ENCODE measurements at regions not wholly inside any gene's neighbourhood (a gene's known extent, or its start where the extent isn't known, plus 50 kb on each side); places are given as distances from the start of the nearest gene placed in this dataset.

- no peak overlapping the region for H3K27ac ChIP-seq (ENCODE audit: low read depth, low read length)
- no peaks in the 10 kb centered on the region for H3K36me3 ChIP-seq (ENCODE audit: control insufficient read depth, insufficient read depth, low read length)
- H3K9ac ChIP-seq (ENCODE audit: low read length), result no peak overlapping the region
- no peaks in the 10 kb centered on the region for H3K27me3 ChIP-seq (ENCODE audit: control insufficient read depth, insufficient read depth, low read length)
- no peaks in the 10 kb centered on the region for H3K4me1 ChIP-seq (ENCODE audit: control insufficient read depth, insufficient read depth, low read length)
- no peak overlapping the region for H3K4me3 ChIP-seq (ENCODE audit: low read length)
These were observed 507.6 kb upstream of the SPHKAP start for GRCh38 chr2:228689053-228689452.

- Histone ChIP-seq H3K27me3 (ENCODE audit: control insufficient read depth, insufficient read depth, low read length) (no peaks in the 10 kb centered on the region), H3K36me3 (ENCODE audit: control insufficient read depth, insufficient read depth, low read length) (no peaks in the 10 kb centered on the region), H3K4me3 (ENCODE audit: low read length) (no peak overlapping the region), H3K9ac (ENCODE audit: low read length) (no peak overlapping the region), H3K4me1 (ENCODE audit: control insufficient read depth, insufficient read depth, low read length) (no peaks in the 10 kb centered on the region), H3K27ac (ENCODE audit: low read depth, low read length) (no peak overlapping the region)
These were observed 506.6 kb upstream of the SPHKAP start for GRCh38 chr2:228688007-228688645.

GRCh38 chr2:228681979-228682378 is 500.5 kb upstream of the SPHKAP start:
- no peaks in the 10 kb centered on the region for H3K27me3 ChIP-seq (ENCODE audit: control insufficient read depth, insufficient read depth, low read length)
- no peaks in the 10 kb centered on the region for H3K36me3 ChIP-seq (ENCODE audit: control insufficient read depth, insufficient read depth, low read length)
- H3K4me3 ChIP-seq (ENCODE audit: low read length), result no peak overlapping the region
- no peaks in the 10 kb centered on the region for H3K4me1 ChIP-seq (ENCODE audit: control insufficient read depth, insufficient read depth, low read length)
- H3K27ac ChIP-seq (ENCODE audit: low read depth, low read length), result no peak overlapping the region
- H3K9ac ChIP-seq (ENCODE audit: low read length), result no peak overlapping the region

- Histone ChIP-seq H3K36me3 (ENCODE audit: control insufficient read depth, insufficient read depth, low read length) (no peaks in the 10 kb centered on the region), H3K27me3 (ENCODE audit: control insufficient read depth, insufficient read depth, low read length) (no peaks in the 10 kb centered on the region), H3K9ac (ENCODE audit: low read length) (no peak overlapping the region), H3K27ac (ENCODE audit: low read depth, low read length) (no peak overlapping the region), H3K4me3 (ENCODE audit: low read length) (no peak overlapping the region), H3K4me1 (ENCODE audit: control insufficient read depth, insufficient read depth, low read length) (no peaks in the 10 kb centered on the region)
These were observed 499.9 kb upstream of the SPHKAP start for GRCh38 chr2:228681426-228681825.

GRCh38 chr2:228678110-228678509 is 496.6 kb upstream of the SPHKAP start:
- no peak overlapping the region for H3K27ac ChIP-seq (ENCODE audit: low read depth, low read length)
- H3K4me1 ChIP-seq (ENCODE audit: control insufficient read depth, insufficient read depth, low read length), result no peaks in the 10 kb centered on the region
- no peaks in the 10 kb centered on the region for H3K27me3 ChIP-seq (ENCODE audit: control insufficient read depth, insufficient read depth, low read length)
- no peaks in the 10 kb centered on the region for H3K36me3 ChIP-seq (ENCODE audit: control insufficient read depth, insufficient read depth, low read length)
- no peak overlapping the region for H3K9ac ChIP-seq (ENCODE audit: low read length)
- H3K4me3 ChIP-seq (ENCODE audit: low read length), result no peak overlapping the region

- Histone ChIP-seq H3K9ac (ENCODE audit: low read length) (no peak overlapping the region), H3K27ac (ENCODE audit: low read depth, low read length) (no peak overlapping the region), H3K4me3 (ENCODE audit: low read length) (no peak overlapping the region), H3K4me1 (ENCODE audit: control insufficient read depth, insufficient read depth, low read length) (no peaks in the 10 kb centered on the region), H3K36me3 (ENCODE audit: control insufficient read depth, insufficient read depth, low read length) (no peaks in the 10 kb centered on the region), H3K27me3 (ENCODE audit: control insufficient read depth, insufficient read depth, low read length) (no peaks in the 10 kb centered on the region)
These were observed 494.2 kb upstream of the SPHKAP start for GRCh38 chr2:228675646-228676045.

GRCh38 chr2:228675091-228675490 is 493.6 kb upstream of the SPHKAP start:
- no peaks in the 10 kb centered on the region for H3K4me1 ChIP-seq (ENCODE audit: control insufficient read depth, insufficient read depth, low read length)
- H3K27me3 ChIP-seq (ENCODE audit: control insufficient read depth, insufficient read depth, low read length), result no peaks in the 10 kb centered on the region
- H3K36me3 ChIP-seq (ENCODE audit: control insufficient read depth, insufficient read depth, low read length), result no peaks in the 10 kb centered on the region
- H3K4me3 ChIP-seq (ENCODE audit: low read length), result no peak overlapping the region
- no peak overlapping the region for H3K27ac ChIP-seq (ENCODE audit: low read depth, low read length)
- no peak overlapping the region for H3K9ac ChIP-seq (ENCODE audit: low read length)

GRCh38 chr2:228673876-228674554 is 492.5 kb upstream of the SPHKAP start:
- Histone ChIP-seq H3K4me1 (ENCODE audit: control insufficient read depth, insufficient read depth, low read length) (no peaks in the 10 kb centered on the region), H3K27me3 (ENCODE audit: control insufficient read depth, insufficient read depth, low read length) (no peaks in the 10 kb centered on the region), H3K4me3 (ENCODE audit: low read length) (no peak overlapping the region), H3K27ac (ENCODE audit: low read depth, low read length) (no peak overlapping the region), H3K9ac (ENCODE audit: low read length) (no peak overlapping the region), H3K36me3 (ENCODE audit: control insufficient read depth, insufficient read depth, low read length) (no peaks in the 10 kb centered on the region)

GRCh38 chr2:228669690-228670089 is 488.2 kb upstream of the SPHKAP start:
- no peak overlapping the region for H3K4me3 ChIP-seq (ENCODE audit: low read length)
- no peak overlapping the region for H3K9ac ChIP-seq (ENCODE audit: low read length)
- H3K27ac ChIP-seq (ENCODE audit: low read depth, low read length), result no peak overlapping the region

GRCh38 chr2:228665232-228665631 is 483.7 kb upstream of the SPHKAP start:
- H3K27me3 ChIP-seq (ENCODE audit: control insufficient read depth, insufficient read depth, low read length), result no peaks in the 10 kb centered on the region
- no peaks in the 10 kb centered on the region for H3K36me3 ChIP-seq (ENCODE audit: control insufficient read depth, insufficient read depth, low read length)
- no peak overlapping the region for H3K27ac ChIP-seq (ENCODE audit: low read depth, low read length)
- H3K4me3 ChIP-seq (ENCODE audit: low read length), result no peak overlapping the region
- H3K9ac ChIP-seq (ENCODE audit: low read length), result no peak overlapping the region
- H3K4me1 ChIP-seq (ENCODE audit: control insufficient read depth, insufficient read depth, low read length), result no peaks in the 10 kb centered on the region

More at GRCh38 chr2:228669690-228670089, 488.2 kb upstream of the SPHKAP start:
- H3K36me3 ChIP-seq (ENCODE audit: control insufficient read depth, insufficient read depth, low read length), result no peaks in the 10 kb centered on the region
- H3K27me3 ChIP-seq (ENCODE audit: control insufficient read depth, insufficient read depth, low read length), result no peaks in the 10 kb centered on the region
- no peaks in the 10 kb centered on the region for H3K4me1 ChIP-seq (ENCODE audit: control insufficient read depth, insufficient read depth, low read length)

GRCh38 chr2:228658998-228659397 is 477.5 kb upstream of the SPHKAP start:
- no peaks in the 10 kb centered on the region for H3K4me1 ChIP-seq (ENCODE audit: control insufficient read depth, insufficient read depth, low read length)
- H3K9ac ChIP-seq (ENCODE audit: low read length), result no peak overlapping the region
- H3K27me3 ChIP-seq (ENCODE audit: control insufficient read depth, insufficient read depth, low read length), result no peaks in the 10 kb centered on the region
- no peak overlapping the region for H3K4me3 ChIP-seq (ENCODE audit: low read length)
- H3K27ac ChIP-seq (ENCODE audit: low read depth, low read length), result no peak overlapping the region
- H3K36me3 ChIP-seq (ENCODE audit: control insufficient read depth, insufficient read depth, low read length), result no peaks in the 10 kb centered on the region

- H3K9ac ChIP-seq (ENCODE audit: low read length), result no peak overlapping the region
- no peaks in the 10 kb centered on the region for H3K4me1 ChIP-seq (ENCODE audit: control insufficient read depth, insufficient read depth, low read length)
- H3K27me3 ChIP-seq (ENCODE audit: control insufficient read depth, insufficient read depth, low read length), result no peaks in the 10 kb centered on the region
- H3K27ac ChIP-seq (ENCODE audit: low read depth, low read length), result no peak overlapping the region
- no peak overlapping the region for H3K4me3 ChIP-seq (ENCODE audit: low read length)
- no peaks in the 10 kb centered on the region for H3K36me3 ChIP-seq (ENCODE audit: control insufficient read depth, insufficient read depth, low read length)
These were observed 476.4 kb upstream of the SPHKAP start for GRCh38 chr2:228657807-228658402.

GRCh38 chr2:228655331-228655730 is 473.8 kb upstream of the SPHKAP start:
- H3K36me3 ChIP-seq (ENCODE audit: control insufficient read depth, insufficient read depth, low read length), result no peaks in the 10 kb centered on the region
- no peaks in the 10 kb centered on the region for H3K4me1 ChIP-seq (ENCODE audit: control insufficient read depth, insufficient read depth, low read length)
- H3K27ac ChIP-seq (ENCODE audit: low read depth, low read length), result no peak overlapping the region
- H3K27me3 ChIP-seq (ENCODE audit: control insufficient read depth, insufficient read depth, low read length), result no peaks in the 10 kb centered on the region
- no peak overlapping the region for H3K9ac ChIP-seq (ENCODE audit: low read length)
- H3K4me3 ChIP-seq (ENCODE audit: low read length), result no peak overlapping the region
